ENCODE measurements at regions not wholly inside any gene's neighbourhood (a gene's known extent, or its start where the extent isn't known, plus 50 kb on each side); places are given as distances from the start of the nearest gene placed in this dataset.

DNA sequence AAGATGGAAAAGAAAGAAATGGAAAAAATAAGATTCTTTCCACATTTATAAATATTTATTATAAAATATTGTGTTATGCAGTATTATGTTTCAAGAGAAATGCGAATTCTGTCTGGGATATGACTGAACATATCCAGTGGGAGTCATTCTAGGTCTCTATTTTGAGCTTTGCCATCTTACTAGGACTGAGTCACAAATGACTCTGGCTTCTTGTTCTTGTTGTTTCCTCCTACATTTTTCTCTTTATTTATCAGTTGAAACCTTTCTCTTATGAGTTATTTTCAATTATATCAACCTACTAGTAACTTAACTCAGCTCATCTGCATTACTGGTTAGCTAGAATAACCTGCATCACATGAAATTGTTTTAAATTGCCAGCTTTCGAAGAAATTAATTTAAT lies 1247.3 kb downstream of the SLITRK1 start:
- H3K4me3 ChIP-seq: no peak overlapping the region
- no peaks in the 10 kb centered on the region for H3K27me3 ChIP-seq
- H3K27ac ChIP-seq: no peak overlapping the region
- ATAC-seq (ENCODE audit: low FRiP score in 2 of 2) (no peak), DNase-seq (no peak)
- no peaks in the 10 kb centered on the region for H3K9me3 ChIP-seq
- 64 to 79% methylated on average over 2 of the region's 2 CpGs for WGBS, 2 donors
- no peaks in the 10 kb centered on the region for H3K36me3 ChIP-seq
- H3K4me1 ChIP-seq: no peaks in the 10 kb centered on the region
- TF ChIP-seq EP300 (IDR thresholded peaks at IDR 0.05): no peak
- TF ChIP-seq POLR2A (IDR thresholded peaks at IDR 0.05): no peak
- no peak for TF ChIP-seq POLR2AphosphoS5 (IDR thresholded peaks at IDR 0.05)
- TF ChIP-seq, protein P1, sequence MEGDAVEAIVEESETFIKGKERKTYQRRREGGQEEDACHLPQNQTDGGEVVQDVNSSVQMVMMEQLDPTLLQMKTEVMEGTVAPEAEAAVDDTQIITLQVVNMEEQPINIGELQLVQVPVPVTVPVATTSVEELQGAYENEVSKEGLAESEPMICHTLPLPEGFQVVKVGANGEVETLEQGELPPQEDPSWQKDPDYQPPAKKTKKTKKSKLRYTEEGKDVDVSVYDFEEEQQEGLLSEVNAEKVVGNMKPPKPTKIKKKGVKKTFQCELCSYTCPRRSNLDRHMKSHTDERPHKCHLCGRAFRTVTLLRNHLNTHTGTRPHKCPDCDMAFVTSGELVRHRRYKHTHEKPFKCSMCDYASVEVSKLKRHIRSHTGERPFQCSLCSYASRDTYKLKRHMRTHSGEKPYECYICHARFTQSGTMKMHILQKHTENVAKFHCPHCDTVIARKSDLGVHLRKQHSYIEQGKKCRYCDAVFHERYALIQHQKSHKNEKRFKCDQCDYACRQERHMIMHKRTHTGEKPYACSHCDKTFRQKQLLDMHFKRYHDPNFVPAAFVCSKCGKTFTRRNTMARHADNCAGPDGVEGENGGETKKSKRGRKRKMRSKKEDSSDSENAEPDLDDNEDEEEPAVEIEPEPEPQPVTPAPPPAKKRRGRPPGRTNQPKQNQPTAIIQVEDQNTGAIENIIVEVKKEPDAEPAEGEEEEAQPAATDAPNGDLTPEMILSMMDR (IDR thresholded peaks at IDR 0.05): no peak

DNA sequence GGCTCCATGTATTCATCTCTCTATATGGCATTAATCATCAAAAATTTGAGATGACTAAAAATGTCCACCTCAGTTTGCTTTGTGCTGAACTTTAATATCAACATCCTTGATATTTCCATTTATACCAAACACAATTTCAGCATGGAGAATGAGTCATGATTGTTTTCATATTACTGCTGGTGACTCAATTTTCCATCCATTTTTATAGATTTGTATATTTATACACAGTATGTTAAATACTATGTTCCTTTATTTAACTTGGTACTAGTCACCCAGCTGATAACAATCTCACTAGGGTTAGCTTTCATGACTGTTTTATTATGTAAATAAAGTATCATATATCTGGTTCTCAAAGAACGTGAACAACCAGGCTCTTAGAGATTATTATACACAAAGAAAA lies 1255.1 kb downstream of the SLITRK1 start:
- no peak overlapping the region for H3K27ac ChIP-seq
- DNase-seq (no peak), ATAC-seq (ENCODE audit: low FRiP score in 2 of 2) (no peak)
- no peaks in the 10 kb centered on the region for H3K4me1 ChIP-seq
- no peaks in the 10 kb centered on the region for H3K36me3 ChIP-seq
- no peaks in the 10 kb centered on the region for H3K27me3 ChIP-seq
- no peaks in the 10 kb centered on the region for H3K9me3 ChIP-seq
- WGBS, 2 donors: 32 to 34% methylated on average over 1 of the region's 1 CpG
- TF ChIP-seq POLR2AphosphoS5 (IDR thresholded peaks at IDR 0.05): no peak
- TF ChIP-seq, protein P1 (IDR thresholded peaks at IDR 0.05): no peak
- no peak for TF ChIP-seq EP300 (IDR thresholded peaks at IDR 0.05)
- TF ChIP-seq POLR2A (IDR thresholded peaks at IDR 0.05): no peak
- no peak overlapping the region for H3K4me3 ChIP-seq

DNA sequence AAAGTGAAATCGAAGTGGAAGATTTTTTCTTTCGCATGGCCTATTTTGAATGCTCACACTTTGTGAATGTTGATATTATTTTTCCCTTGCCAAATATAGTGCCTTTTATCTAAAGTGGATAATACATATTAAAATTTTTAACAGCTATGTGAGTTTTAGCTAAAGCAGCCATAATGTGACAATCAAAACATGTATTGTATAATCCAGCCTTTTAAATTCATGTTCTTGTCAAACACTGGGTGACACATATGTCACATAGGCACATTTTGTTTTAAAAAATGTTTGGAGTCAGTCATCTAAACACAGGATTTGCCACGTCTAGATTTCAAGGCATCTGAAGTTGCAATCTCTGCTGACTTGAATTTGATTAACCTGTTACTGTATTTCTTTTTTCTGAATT lies 1256.6 kb downstream of the SLITRK1 start:
- Histone ChIP-seq H3K4me3 (no peak overlapping the region), H3K9me3 (no peaks in the 10 kb centered on the region), H3K27me3 (no peaks in the 10 kb centered on the region), H3K27ac (no peak overlapping the region), H3K4me1 (no peaks in the 10 kb centered on the region), H3K36me3 (no peaks in the 10 kb centered on the region)
- TF ChIP-seq POLR2AphosphoS5 (IDR thresholded peaks at IDR 0.05): no peak
- TF ChIP-seq POLR2A (IDR thresholded peaks at IDR 0.05): no peak
- no peak for TF ChIP-seq EP300 (IDR thresholded peaks at IDR 0.05)
- 61 to 68% methylated on average over 3 of the region's 3 CpGs for WGBS, 2 donors
- no peak for DNase-seq
- no peak for ATAC-seq (ENCODE audit: low FRiP score in 2 of 2)

DNA sequence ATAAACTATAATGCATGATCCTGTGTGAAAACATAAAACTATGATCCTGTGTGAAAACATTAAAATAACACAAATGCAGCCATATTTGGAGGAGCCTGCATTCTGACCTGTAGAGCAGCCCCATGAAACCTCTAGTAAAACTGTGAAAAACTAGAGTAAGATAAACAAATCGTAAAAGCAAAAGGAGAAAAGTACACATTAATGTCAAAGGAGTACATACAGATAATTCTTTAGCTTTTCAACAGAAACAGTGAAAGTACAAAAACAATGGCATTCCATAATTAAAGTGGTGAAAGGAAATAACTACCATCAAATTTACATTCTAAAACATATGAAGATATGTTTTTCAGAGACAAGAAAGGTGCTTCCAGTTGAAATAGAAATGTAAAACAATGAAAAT lies 1267.2 kb downstream of the SLITRK1 start:
- Histone ChIP-seq H3K4me3 (no peak overlapping the region), H3K27ac (no peak overlapping the region), H3K36me3 (no peaks in the 10 kb centered on the region), H3K9me3 (no peaks in the 10 kb centered on the region), H3K4me1 (no peaks in the 10 kb centered on the region), H3K27me3 (no peaks in the 10 kb centered on the region)
- ATAC-seq (ENCODE audit: low FRiP score in 2 of 2) (no peak), DNase-seq (no peak)
- 29 to 36% methylated on average over 1 of the region's 1 CpG for WGBS, 2 donors
- TF ChIP-seq EP300 (IDR thresholded peaks at IDR 0.05): no peak
- TF ChIP-seq POLR2AphosphoS5 (IDR thresholded peaks at IDR 0.05): no peak
- TF ChIP-seq POLR2A (IDR thresholded peaks at IDR 0.05): no peak
- TF ChIP-seq, protein P1 (IDR thresholded peaks at IDR 0.05): no peak

DNA sequence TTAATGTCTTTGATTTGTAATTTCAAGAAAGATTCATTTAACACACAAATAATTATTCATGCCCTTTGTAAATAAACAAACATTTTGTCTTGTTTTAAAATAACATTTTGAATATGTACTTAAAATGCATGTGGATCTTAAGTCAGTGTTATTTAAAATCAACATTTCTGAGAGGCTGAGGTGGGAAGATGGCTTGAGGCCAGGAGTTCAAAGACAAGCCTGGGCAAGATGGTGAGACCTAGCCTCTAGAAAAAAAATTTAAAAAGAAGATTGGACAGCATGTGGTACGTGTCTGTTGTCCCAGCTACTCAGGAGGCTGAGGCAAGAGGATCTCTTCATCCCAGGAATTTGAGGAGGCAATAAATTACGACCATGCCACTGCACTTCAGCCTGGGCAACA lies 1268.2 kb downstream of the SLITRK1 start:
- WGBS, 2 donors: 56 to 68% methylated on average over 2 of the region's 2 CpGs
- no peak for DNase-seq
- no peak for ATAC-seq (ENCODE audit: low FRiP score in 2 of 2)
- no peak overlapping the region for H3K27ac ChIP-seq
- no peaks in the 10 kb centered on the region for H3K36me3 ChIP-seq
- TF ChIP-seq, protein P1 (IDR thresholded peaks at IDR 0.05): no peak
- TF ChIP-seq POLR2AphosphoS5 (IDR thresholded peaks at IDR 0.05) (no peak), POLR2A (IDR thresholded peaks at IDR 0.05) (no peak), EP300 (IDR thresholded peaks at IDR 0.05) (no peak)
- no peaks in the 10 kb centered on the region for H3K4me1 ChIP-seq
- H3K4me3 ChIP-seq: no peak overlapping the region
- no peaks in the 10 kb centered on the region for H3K9me3 ChIP-seq
- no peaks in the 10 kb centered on the region for H3K27me3 ChIP-seq

All from upper lobe of left lung (tissue), 6 donors.